Activated CD4-positive, alpha-beta T cell treated with anti-CD3 and anti-CD28 coated beads, Interleukin-2, amount 50 U/mL, for 16 hours (primary cell): ENCODE measurements at regions not wholly inside any gene's neighbourhood (a gene's known extent, or its start where the extent isn't known, plus 50 kb on each side); places are given as distances from the start of the nearest gene placed in this dataset.

ENCODE experiments used
- DNase-seq: peaks from one replicate; pipeline ENCODE4 v3.0.0-alpha.2; 2020

GRCh38 chr11:115558635-115559034 is 54.4 kb upstream of the CADM1 start:
- no peak for DNase-seq

GRCh38 chr11:115557681-115558080 is 53.5 kb upstream of the CADM1 start:
- DNase-seq, result no peak

- no peak for DNase-seq
Observed at GRCh38 chr11:115556984-115557383, 52.8 kb upstream of the CADM1 start.

GRCh38 chr11:115555336-115556090 is 51.3 kb upstream of the CADM1 start:
- no peak for DNase-seq
